ENCODE measurements at regions not wholly inside any gene's neighbourhood (a gene's known extent, or its start where the extent isn't known, plus 50 kb on each side); places are given as distances from the start of the nearest gene placed in this dataset.

DNA sequence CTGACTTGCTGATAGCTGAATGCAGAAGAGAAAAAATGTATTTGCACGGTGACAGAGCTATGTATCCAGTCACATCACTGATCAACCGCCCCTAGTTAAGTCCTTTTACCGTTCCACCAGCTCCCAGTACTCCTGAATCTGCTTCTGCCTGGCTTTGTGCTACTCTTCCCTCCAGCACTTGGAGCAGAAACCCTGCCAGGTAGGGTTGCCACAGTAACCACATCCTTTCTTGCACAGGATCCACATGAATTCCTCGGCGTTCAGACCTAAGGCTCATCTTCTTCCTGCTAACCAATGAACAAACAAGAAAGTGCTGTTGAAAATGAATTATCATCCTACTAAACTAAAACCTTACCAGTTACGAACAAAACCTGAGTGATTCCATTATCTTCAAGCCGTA, 52.0 kb upstream of the KCTD7 start:
- H3K9me2 ChIP-seq (replicated peaks; ENCODE audit: low read depth, low read length), result no peaks in the 10 kb centered on the region

More for the DNA sequence above, 52.0 kb upstream of the KCTD7 start:
- peaks cover 44% of the 10 kb centered on the region; the same call in 1 of the 2 replicates for H3K36me3 ChIP-seq (ENCODE audit: insufficient read depth, low read length)
- TF ChIP-seq, protein P1, sequence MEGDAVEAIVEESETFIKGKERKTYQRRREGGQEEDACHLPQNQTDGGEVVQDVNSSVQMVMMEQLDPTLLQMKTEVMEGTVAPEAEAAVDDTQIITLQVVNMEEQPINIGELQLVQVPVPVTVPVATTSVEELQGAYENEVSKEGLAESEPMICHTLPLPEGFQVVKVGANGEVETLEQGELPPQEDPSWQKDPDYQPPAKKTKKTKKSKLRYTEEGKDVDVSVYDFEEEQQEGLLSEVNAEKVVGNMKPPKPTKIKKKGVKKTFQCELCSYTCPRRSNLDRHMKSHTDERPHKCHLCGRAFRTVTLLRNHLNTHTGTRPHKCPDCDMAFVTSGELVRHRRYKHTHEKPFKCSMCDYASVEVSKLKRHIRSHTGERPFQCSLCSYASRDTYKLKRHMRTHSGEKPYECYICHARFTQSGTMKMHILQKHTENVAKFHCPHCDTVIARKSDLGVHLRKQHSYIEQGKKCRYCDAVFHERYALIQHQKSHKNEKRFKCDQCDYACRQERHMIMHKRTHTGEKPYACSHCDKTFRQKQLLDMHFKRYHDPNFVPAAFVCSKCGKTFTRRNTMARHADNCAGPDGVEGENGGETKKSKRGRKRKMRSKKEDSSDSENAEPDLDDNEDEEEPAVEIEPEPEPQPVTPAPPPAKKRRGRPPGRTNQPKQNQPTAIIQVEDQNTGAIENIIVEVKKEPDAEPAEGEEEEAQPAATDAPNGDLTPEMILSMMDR (conservative IDR thresholded peaks at IDR 0.05; ENCODE audit: low read length), result no peak
- TF ChIP-seq EZH2phosphoT487 (IDR thresholded peaks at IDR 0.05; ENCODE audit: borderline replicate concordance), result no peak
- no peak overlapping the region for H3K4me3 ChIP-seq (ENCODE audit: low read length, poor library complexity, severe bottlenecking)
- no peak overlapping the region for H3K9ac ChIP-seq (ENCODE audit: low read depth, low read length, poor library complexity, severe bottlenecking)
- H3K79me2 ChIP-seq (ENCODE audit: insufficient read depth, low read length), result peaks cover 75% of the 10 kb centered on the region
- no peak overlapping the region for H2AFZ ChIP-seq (ENCODE audit: low read length)
- peaks cover 19% of the 10 kb centered on the region for H3K4me1 ChIP-seq (ENCODE audit: insufficient read depth, low read length, poor library complexity, severe bottlenecking)
- H3K4me2 ChIP-seq (ENCODE audit: low read depth, low read length, poor library complexity, severe bottlenecking), result peak overlapping the region; percentile 30
- H3K27me3 ChIP-seq (ENCODE audit: insufficient read depth, low read length, poor library complexity, severe bottlenecking), result no peaks in the 10 kb centered on the region
- H3F3A ChIP-seq (ENCODE audit: low read depth), result no peaks in the 10 kb centered on the region
- H3K9me3 ChIP-seq (ENCODE audit: insufficient read depth, low read depth, low read length), result no peaks in the 10 kb centered on the region
- peaks cover 18% of the 10 kb centered on the region for H4K20me1 ChIP-seq (ENCODE audit: insufficient read depth, low read length, poor library complexity, severe bottlenecking)

Measured in Loucy (cell line).